SK-N-DZ (cell line): ENCODE measurements at regions not wholly inside any gene's neighbourhood (a gene's known extent, or its start where the extent isn't known, plus 50 kb on each side); places are given as distances from the start of the nearest gene placed in this dataset.
"Not testable (repeated sequence)": the region's sequence is repeated elsewhere in the genome, so short reads cannot be mapped to it uniquely, and the experiment has no call there.

Experiments
- DNase-seq: peaks from one replicate; pipeline ENCODE4 v3.0.0-alpha.2; 2015; ENCODE audit warnings: low spot score

DNA sequence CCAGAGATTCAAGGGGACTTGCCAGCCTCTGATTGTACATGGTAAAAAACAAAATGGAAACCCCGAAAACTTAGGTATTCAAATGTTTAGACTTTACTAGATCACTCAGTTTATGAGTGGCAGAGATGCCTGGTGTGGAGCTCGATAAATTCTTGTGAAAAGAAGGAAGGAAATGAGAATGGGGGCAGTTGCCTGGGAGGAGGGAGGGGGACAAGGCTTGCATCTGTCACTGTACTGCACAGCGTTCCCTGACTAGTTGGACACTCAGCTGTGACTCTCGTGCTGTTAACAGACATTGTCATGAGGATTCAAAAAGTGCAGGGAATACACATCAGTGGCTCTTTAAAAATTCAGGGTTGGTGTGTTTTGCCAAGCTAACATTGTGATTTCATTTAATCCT, 232.9 kb downstream of the ZIC5 start:
- no peak for DNase-seq

DNA sequence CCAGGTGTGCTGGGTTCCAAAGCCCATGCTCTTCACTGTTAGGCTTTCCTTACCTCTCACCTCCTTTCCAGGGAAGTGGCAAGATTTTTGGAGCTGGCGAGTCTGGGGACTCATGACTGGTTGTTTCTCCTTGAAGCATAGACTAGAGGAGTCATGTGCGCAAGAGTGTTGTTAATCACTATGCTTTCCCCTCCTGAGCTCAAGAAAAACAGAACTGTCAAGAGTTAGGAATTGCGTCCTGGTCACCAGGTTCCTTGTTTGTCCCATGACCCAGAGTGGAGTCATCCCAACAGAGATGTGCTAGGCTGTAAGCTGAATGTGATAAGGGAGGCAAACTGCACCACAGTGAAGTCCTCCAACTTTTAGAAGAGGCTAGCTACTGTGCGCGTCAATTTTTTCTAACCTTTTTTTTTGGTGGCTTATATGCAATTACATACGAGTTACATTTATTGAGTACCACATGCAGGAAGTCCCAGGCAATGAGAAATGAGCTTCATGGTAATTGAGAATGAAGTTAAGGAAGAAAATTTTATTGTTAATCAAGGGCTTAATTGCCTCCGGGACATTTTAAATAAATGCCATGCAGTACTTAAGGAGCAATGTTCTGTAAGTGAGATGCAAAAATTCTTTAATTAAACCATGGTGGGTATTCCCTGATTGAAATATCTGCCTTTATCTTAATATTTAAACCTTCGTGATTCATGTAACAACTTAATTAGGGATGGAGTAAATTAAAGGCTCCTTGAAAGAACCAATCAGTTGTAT, 233.9 kb downstream of the ZIC5 start:
- no peak for DNase-seq

DNA sequence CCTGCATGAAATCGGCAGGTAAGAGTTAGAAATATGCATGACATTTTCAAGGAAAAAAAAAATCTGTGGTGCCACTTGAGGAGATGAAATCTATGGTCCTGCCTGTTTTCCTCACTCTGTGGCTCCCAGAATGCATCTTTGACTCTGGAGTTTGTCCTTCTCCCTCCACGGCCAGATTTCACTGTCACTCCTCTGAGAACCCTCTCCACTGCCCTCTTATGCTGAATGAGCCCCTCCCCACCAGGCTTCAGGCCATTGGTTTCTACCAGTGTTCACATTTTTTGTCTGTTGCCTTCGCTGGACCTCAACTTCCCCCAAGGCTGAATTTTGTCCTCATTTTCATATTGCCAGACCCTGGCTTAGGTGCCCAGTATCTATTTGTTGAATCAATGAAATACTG, 235.0 kb downstream of the ZIC5 start:
- DNase-seq, result no peak

DNA sequence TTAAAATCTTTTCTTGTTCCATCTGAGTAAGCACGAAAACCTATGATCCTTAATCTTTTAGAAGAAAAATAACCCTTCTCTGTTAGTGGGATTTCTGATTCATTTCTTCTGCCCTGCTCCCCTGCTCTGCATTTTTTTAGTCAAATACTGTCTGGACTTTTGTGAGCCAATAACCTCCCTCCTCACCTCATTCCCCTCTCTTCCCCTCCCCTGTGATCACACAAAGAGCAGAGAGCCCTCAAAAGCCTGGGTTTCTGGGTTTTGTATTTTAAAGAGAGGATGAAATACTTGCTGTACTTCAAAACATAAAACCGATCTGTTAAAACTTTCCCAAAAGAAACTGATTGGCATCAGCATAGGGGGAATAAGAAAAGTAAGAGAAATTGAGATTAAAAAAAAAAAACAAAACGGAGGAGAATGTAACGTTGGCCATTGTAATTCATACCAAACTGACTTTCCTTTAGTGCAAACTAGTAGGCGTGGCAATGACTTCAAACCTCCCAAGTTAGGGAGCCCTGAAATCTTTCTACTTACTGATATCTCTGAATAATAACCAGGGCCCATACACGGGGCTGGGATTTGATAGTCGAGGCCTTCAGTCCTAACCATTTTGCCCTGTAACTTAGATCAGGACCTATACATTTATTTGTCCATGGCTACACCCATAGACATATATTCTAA, 232.9 kb downstream of the TM9SF2 start:
- DNase-seq, result no peak

DNA sequence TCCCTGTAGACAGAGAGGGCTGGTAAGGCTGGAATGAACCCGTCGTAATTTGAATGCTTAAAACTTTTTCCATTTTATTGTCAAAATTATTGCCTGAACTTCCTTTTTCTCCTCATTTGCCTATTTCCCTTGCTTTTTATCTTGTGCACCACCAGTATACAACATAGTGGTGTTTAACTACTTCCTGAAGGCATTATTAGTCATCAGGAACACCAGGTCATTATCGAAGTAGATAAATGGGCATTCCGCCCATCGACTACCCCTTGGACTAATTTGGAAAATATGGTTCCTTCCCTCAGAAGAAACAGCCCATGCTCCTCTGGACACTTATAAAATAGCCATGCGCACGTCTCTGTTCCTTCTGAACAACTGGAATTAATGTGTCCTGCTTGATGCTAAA, 232.1 kb downstream of the TM9SF2 start:
- no peak for DNase-seq

DNA sequence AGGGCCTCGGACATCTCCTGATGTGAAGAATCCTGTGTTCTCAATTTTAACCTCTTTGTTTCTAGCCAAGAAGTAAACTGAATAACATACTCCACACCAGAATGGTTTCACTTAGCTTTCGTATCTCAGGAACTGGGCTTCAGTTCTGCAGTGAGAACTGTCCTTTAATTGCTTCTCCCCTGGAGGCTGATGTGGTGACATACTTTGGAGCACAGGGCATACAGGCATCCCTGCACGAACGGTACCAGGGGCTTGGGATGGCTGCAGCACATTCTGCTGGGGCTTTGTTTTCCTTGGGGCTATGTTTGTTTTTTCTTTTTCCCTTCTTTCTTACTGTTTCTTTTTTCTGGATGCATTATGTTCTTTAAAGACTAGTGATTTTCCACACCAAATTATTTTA, 230.5 kb downstream of the TM9SF2 start:
- DNase-seq, result no peak

DNA sequence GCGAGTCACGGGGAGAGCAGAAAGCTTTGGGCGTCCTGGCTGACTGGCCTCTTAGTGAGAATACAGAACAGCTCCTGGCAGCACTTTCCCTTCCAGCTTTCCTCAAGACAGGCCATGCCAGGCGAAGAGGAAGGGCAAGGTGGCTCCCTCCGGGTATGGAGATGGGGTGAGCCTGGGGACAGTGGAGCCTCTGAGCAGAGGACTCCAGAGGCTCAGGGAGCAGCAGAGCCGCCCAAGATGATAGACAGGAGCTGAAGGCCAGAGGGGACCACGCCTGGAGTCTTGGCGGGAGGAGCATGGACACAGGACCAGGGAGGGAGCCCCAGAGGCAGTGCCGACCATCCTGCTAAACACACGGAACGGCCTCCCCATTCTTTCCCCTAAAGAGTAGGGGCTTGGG, 229.1 kb downstream of the TM9SF2 start:
- no peak for DNase-seq

DNA sequence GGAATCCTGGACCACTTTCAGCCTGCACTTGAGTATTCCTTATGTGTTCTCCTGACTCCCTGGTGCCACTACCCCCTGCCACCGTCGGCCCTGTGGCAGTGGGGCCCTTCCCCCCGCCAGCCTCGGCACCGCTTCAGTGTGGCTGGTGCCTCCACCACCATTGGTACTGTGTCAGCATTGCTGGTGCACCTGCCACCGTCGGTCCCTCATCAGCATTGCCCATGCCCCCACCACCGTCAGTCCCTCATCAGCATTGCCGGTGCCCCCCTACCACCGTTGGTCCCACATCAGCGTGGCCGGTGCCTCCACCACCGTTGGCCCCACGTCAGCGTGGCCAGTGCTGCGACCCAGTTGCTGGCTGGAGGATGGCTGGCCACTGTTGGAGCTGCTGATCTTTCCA, 228.5 kb downstream of the TM9SF2 start:
- DNase-seq, result no peak

DNA sequence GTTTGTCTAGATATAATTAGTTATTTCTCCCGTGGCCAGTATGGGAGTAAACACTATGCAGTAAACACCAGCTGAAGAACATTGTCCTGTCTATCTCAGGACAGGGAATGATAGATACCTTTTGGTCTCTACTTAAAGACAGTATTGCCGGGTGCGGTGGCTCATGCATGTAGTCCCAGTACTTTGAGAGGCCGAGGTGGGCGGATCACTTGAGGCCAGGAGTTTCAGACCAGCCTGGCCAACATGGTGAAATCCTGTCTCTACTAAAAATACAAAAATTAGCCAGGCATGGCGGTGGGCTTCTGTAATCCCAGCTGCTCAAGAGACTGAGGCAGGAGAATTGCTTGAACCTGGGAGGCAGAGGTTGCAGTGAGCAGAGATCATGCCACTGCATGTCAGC, 226.4 kb downstream of the TM9SF2 start:
- DNase-seq, result not testable (repeated sequence)

DNA sequence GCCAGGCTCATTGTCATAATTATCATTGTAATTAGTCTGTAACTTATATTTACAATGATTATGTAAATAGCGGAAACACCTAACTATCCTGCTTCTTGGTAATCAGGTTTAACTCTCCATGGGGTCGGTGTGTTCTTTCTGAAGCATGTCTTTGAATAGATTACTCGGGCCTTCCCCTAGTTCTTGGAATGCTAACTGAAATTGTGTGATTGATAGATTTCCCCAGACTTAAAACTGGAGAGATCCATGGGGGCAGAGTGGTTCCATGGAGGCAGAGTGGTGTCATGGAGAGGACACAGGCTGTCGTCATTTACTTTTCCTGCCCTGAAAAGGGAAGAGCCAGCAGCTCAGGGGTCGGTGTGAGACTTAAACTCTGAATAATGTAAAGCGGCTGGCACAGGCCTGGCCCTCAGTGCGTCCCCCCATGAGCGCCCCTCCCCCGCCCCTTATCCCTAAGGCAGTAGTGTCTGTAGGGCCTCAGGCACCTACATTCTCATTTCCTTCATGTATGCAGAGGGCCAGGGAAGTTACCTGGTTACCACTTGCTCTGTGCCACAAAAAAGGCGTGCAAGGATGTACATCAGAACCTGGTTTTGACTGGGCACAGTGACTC, 225.1 kb downstream of the TM9SF2 start:
- no peak for DNase-seq

DNA sequence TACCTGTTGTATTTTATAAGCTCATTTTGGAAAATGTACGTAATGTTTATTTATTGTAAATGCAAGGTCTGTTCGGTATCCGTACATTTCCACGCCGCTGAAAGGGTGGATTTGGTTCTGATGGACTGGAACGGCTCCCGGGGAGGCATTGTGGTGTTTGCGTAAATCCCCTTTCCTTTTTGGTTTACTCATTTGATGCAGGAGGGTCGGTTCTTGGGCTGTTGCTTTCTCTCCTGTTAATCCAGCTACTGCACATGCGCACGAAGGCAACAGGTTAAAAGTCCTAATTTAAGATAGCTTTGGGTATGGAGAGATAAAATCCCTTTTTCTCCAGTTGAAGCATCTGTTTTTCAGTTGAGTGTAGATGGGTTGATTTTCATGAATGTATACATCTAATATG, 224.4 kb downstream of the TM9SF2 start:
- no peak for DNase-seq

DNA sequence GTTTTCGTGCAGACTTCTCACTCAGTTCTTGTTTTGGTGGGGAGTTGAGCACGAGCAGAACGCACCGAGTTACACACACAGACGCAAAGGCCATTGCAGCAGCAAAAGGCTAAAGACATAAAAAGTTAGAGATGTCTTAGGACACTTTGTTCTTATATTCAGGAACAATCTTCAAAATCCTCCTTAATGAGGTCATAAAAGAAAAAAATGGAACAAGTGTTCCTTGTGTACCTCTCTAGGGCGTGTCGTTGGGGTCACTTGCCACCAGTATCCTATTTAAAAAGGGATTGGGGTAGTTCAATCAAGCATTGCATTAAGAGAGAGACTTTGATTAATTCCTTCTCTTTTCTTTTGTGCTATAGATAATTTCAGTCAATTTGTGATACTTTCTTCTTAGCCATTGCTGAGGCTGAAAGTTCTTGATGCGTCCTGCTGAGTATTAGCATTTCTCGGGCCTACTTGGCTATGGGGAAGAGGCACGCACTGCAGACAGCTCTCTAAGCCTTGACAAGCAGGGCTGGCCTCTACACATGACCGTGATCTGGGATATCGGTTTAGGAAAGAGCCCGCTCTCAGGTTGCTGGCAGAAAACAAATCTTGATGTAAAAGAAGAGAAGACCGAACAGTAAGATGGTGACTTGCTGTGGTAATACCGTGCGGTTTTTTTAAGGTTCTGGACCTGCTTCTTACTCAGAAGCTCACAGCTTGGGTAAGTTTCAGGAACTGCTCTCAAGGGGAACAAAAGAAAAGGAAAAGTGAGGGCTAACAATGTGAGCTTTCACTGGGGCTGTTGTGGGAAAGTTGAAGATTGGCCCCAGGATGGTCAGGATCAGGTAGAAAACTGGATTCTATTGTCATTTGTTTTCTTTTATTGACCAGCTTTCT, 223.6 kb downstream of the TM9SF2 start:
- DNase-seq, result no peak

DNA sequence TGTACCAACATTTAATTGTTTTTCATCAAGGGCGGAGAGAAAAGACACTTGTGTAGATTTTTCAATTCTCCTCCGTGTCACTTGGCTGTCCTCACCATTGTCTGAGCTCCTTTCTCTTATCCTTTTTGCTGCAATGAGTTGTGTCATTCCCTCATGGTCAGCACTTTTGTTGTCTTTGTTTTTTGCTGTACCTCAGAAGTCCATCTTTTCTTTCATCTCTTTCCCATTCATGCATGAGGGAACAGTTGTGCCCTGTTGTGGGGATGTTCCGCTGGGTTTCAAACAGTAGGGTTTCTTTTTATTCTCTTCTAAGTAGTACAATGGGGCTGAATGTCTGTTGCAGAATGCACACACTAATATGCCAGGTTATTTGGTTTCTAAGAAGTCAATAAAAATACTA, 222.6 kb downstream of the TM9SF2 start:
- no peak for DNase-seq

DNA sequence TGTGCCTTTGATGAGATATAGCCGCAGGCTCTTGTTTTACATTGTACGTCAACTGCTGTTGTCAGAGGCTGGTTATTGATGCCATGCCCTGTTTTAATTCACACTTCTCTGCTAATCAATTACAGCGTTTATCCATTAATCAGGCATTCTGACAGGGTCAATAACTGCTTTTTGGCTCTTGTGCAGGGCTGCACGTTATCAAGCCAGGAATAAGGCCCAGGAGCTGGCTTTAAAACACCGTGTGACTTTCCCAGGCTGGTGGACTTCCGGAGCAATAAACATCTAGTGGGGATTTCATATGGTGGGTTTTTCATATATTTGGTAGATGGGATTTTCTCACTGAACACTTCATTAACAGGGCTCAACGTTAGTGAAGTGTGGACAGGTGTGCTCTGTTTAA, 221.7 kb downstream of the TM9SF2 start:
- DNase-seq, result no peak

DNA sequence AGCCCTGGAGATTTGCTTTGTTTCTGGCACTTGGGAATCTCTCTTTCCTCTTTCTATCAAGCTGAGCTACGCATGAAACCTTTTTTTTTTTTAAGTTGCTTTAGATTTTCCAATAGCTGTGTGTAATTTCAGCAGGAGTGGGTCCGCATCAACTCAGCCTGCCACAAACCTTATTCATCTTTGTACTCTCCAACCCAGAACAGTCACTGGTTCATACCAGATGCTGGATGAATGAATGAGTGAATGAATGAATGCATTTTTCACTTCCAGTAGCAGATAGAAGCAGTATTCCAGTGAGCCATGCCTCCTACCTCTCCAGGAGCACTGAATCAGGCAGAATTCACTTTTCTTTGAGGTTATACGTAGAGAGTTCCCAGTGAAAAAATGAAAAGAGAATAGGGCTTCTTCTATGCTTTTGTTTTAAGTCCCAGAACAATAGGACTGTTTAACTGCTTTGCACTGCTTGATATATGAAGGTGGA, 221.1 kb downstream of the TM9SF2 start:
- DNase-seq, result no peak

DNA sequence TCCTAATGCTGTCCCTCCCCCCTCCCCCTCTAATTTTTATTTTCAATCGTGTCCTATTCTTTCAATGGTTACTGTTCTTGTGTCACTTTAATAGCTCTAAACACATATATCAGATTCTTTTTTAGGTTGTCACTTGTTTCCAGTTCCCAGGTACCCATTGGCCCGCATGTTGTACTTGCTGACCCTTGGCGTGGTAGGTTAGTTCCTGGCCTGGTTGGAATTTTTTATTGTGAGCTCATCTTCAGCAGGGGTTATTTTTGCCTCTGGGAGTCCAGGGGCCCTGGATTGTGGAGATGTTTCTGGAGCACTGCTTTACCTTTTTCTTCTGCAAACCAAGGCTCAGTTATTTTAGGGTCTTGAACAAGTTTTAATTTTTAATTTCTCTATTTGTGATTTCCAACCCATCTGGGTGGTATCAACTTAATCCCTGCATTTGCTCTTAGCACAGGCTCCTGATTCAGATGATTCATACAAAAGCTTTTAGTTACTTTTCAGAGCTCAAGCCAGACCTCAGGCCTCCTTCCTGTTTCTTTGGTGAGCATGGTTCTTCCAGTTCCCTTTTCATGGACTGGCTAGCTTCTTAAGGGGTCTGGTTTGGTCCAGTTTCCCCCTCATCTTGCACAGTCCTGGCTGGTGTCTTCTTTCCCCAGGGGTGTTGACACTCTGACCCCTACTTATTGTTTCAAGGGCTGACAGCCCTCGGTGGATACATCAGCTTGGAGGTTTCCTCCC, 220.5 kb downstream of the TM9SF2 start:
- DNase-seq, result no peak

DNA sequence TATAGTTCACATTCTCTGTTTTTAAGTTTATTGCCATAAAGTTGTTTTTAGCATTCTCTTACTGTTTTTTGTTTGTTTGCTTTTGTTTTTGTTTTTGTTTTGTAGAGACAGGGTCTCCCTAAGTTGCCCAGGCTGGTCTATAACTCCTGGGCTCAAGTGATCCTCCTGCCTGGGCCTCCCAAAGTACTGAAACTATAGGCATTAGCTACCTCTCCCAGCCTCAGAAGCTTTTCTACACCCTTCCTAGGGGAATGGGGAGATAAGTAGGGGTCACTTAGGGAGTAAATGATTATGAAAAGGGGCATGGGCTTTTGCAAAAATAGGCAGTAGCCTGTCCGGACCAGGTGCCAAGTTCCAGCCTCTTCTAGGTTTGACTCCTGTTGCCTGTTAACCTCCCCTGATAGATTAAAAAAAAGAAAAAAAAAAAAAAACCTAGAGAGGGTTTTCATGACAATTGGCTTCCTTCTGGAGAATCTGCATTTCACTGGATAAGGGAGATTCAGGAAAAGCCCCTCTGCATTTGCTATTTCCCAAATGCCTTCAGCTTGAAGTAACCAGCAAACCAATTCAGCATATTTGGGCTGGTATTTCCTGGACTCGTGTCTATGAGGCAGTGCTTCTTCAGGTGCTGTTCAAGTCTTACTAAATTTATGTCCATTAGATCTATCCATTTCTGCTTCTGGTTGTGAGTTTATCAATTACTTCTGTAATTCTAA, 216.8 kb downstream of the TM9SF2 start:
- no peak for DNase-seq

DNA sequence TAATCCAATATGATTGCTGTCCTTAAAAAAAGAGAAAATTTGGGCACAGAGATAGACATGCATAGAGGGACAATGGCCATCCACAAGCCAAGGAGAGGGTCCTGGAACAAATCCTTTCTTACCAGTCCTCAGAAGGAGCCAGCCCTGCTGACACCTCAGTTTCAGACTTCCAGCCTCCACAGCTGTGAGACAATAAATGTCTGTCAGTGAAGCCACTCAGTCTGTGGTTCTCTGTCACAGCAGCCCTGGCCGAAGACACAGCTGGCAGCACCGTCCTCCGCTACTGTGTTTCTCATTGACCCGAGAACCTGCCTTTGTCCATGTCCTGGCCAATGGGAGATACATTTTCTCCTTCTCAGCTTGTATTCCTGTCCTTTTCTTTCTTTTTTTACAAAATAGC, 207.9 kb downstream of the TM9SF2 start:
- DNase-seq, result no peak

DNA sequence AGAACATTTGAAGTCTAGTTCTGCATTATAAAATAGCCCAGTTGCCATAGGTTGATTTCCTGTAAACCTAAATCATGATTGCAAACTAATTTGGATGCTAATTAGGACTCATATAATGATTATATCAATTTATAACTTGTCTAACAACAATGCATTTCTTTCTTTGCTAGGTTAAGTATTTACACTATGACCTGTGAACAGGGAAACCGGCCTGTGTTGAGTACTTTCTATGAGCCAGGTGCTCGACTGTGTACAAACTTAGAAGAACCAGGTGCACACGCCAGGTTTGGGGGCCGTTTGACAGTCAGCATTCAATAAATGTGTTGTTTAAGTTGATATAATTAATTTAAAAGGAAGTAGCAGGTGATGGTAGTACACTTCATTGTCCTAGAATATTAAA, 203.1 kb downstream of the TM9SF2 start:
- DNase-seq, result no peak

DNA sequence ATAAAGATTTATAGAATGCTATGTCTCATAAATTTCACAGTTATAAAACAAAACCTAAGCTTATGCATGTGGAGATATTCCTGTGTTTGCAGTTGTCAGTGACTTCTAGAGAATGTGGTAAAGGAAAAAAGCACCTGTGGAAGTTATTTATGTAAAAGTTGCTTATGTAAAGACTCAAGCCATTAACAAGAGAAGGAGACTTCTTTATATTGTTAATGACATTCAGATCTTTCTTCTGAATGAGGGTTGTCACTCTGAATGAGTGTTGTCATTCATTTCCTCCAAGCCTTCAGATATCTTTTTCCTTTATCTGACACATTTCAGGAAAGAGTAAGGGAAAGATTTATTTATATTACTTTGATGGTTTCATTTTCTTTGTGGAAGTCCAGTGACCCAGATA, 202.6 kb downstream of the TM9SF2 start:
- no peak for DNase-seq
